ENCODE measurements at regions not wholly inside any gene's neighbourhood (a gene's known extent, or its start where the extent isn't known, plus 50 kb on each side); places are given as distances from the start of the nearest gene placed in this dataset.

DNA sequence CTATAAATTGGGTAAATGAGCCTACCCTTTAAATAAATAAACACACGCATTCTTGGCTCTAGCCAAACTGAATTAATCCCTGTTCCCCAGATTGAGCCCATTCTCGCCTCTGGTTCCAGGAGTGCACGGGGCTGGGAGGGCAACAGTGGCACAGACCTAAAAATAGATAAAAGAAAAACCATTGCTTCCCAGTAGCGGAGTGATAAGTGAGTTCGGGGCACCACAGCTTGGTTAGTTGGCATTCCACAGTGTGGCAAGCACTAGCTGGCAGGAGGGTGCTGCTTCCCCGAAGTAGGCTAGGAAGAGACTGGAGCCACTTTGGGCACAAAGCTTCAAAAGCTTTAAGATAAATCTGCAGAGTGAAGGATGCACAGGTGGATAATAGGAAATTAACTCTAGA, 322.2 kb upstream of the SGCD start:
- DNase-seq: no peak
- TF ChIP-seq, protein P1, sequence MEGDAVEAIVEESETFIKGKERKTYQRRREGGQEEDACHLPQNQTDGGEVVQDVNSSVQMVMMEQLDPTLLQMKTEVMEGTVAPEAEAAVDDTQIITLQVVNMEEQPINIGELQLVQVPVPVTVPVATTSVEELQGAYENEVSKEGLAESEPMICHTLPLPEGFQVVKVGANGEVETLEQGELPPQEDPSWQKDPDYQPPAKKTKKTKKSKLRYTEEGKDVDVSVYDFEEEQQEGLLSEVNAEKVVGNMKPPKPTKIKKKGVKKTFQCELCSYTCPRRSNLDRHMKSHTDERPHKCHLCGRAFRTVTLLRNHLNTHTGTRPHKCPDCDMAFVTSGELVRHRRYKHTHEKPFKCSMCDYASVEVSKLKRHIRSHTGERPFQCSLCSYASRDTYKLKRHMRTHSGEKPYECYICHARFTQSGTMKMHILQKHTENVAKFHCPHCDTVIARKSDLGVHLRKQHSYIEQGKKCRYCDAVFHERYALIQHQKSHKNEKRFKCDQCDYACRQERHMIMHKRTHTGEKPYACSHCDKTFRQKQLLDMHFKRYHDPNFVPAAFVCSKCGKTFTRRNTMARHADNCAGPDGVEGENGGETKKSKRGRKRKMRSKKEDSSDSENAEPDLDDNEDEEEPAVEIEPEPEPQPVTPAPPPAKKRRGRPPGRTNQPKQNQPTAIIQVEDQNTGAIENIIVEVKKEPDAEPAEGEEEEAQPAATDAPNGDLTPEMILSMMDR (IDR thresholded peaks at IDR 0.05; ENCODE audit: low read depth, low read length): no peak
- Histone ChIP-seq H3K9me3 (ENCODE audit: severe bottlenecking) (peaks cover 9% of the 10 kb centered on the region), H3K27ac (no peak overlapping the region), H3K36me3 (no peaks in the 10 kb centered on the region), H3K27me3 (ENCODE audit: insufficient read depth, low read depth, severe bottlenecking) (no peaks in the 10 kb centered on the region), H3K4me3 (ENCODE audit: low read depth, low read length) (no peak overlapping the region)

DNA sequence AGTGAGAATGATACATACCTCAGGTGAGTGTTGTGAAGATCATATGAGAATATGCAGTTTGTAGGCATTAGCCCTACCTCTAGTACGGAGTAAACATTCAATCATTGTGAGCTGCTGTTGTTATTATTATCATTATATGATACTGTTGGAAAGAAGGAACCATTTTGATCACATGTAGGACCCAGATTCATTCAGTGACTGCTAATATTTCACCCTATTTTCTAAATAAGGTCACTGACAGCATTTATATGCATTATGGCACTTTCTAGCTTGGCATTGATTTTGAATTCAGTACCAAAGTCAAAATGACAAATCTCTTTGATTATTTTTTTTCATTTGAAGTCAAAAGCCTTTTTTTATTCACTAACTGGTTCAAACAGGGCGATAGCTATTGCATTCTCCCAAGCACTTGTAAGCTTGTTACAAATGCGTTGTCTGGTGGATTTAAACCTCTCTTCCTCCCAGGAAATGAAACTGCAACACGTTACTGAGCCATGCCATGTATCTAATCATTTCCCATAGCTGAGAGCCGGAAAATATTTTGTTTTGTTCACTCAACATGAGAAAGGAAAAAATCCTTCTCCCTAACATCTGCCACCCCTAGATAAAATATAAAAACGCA, 320.8 kb upstream of the SGCD start:
- TF ChIP-seq, protein P1 (IDR thresholded peaks at IDR 0.05; ENCODE audit: low read depth, low read length): no peak
- no peak overlapping the region for H3K27ac ChIP-seq
- no peak overlapping the region for H3K4me3 ChIP-seq (ENCODE audit: low read depth, low read length)
- H3K27me3 ChIP-seq (ENCODE audit: insufficient read depth, low read depth, severe bottlenecking): no peaks in the 10 kb centered on the region
- DNase-seq: no peak
- no peaks in the 10 kb centered on the region for H3K36me3 ChIP-seq
- peaks cover 9% of the 10 kb centered on the region for H3K9me3 ChIP-seq (ENCODE audit: severe bottlenecking)

DNA sequence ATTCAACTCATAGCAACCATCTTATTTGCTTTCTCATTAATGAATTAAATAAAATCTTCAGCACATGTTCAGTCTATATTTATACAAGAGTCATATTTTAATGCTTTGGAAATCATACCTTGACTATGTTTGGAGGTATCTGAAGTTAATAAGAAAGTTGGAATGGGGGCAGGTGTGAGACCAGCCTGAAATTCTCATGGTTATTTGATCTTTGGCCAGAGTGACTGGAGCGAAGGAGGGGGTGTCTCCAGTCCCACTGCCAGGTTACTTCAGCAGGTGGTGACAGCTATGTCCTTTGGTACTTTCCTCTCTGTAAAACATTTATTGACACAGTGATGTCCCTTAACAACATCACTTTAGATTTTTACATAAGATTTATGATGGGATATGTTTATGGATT, 318.1 kb upstream of the SGCD start:
- peaks cover 9% of the 10 kb centered on the region for H3K9me3 ChIP-seq (ENCODE audit: severe bottlenecking)
- no peaks in the 10 kb centered on the region for H3K27me3 ChIP-seq (ENCODE audit: insufficient read depth, low read depth, severe bottlenecking)
- no peak overlapping the region for H3K4me3 ChIP-seq (ENCODE audit: low read depth, low read length)
- no peaks in the 10 kb centered on the region for H3K36me3 ChIP-seq
- no peak overlapping the region for H3K27ac ChIP-seq
- TF ChIP-seq, protein P1 (IDR thresholded peaks at IDR 0.05; ENCODE audit: low read depth, low read length): no peak
- DNase-seq: no peak

DNA sequence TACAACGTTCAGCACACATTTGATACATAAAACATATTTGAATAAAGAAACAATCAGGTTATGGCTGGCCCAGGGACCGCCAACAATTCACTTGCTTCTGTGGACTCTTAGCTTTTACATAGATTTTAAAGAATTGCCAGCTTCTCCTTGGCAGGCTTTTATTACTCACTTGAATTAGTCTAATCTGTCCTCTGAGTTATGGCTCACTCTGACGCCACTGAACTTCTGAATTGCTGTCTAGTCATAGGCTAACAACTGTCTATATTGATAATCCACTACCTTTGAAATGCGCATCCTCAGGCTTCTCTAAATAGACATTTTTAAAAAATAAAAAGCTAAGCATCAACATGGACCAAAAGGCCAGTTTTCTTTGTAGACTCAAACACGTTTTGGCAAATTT, 317.4 kb upstream of the SGCD start:
- Histone ChIP-seq H3K4me3 (ENCODE audit: low read depth, low read length) (no peak overlapping the region), H3K27ac (no peak overlapping the region), H3K27me3 (ENCODE audit: insufficient read depth, low read depth, severe bottlenecking) (no peaks in the 10 kb centered on the region), H3K36me3 (no peaks in the 10 kb centered on the region), H3K9me3 (ENCODE audit: severe bottlenecking) (peaks cover 9% of the 10 kb centered on the region)
- TF ChIP-seq, protein P1 (IDR thresholded peaks at IDR 0.05; ENCODE audit: low read depth, low read length): no peak
- DNase-seq: no peak

DNA sequence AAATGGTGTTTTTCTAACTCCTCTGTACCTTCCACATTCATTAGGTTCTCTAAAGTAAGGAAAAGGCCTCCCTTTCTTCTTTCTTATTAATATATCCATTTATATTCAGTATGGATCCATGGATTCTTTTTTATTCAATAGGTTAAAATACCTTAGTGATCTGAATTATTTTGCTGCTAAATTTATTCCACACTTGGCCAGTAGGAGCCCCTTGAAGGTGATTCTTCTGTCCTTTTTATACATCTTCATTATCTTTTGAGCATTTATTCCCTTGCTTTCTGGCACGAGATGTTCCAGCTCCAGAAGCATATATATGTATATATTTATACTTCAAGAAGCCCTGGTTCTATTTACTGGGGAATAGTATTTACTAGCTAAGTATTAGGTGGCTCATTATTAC, 311.8 kb upstream of the SGCD start:
- H3K27me3 ChIP-seq (ENCODE audit: insufficient read depth, low read depth, severe bottlenecking): no peaks in the 10 kb centered on the region
- H3K4me3 ChIP-seq (ENCODE audit: low read depth, low read length): no peak overlapping the region
- H3K9me3 ChIP-seq (ENCODE audit: severe bottlenecking): no peaks in the 10 kb centered on the region
- TF ChIP-seq, protein P1 (IDR thresholded peaks at IDR 0.05; ENCODE audit: low read depth, low read length): no peak
- no peak for DNase-seq
- H3K36me3 ChIP-seq: no peaks in the 10 kb centered on the region
- no peak overlapping the region for H3K27ac ChIP-seq

DNA sequence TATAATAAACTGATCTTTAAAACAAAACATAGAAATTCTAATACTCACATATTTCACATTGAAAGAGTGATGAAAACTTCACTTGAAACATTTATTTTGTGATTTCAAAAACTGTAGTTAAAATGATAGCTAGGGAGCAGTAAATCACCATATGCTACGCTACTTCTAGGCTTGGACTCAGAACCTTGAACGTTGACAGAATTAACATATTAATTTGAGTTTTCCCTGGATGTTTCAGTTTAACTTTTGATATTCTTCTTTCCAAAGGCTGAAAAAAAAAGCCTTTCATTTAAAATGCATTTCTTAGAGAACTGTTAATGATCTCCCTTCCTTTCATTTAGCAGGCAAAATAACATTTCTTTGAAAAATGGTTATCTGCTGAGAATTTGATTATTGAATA, 307.8 kb upstream of the SGCD start:
- Histone ChIP-seq H3K4me3 (ENCODE audit: low read depth, low read length) (no peak overlapping the region), H3K27ac (no peak overlapping the region), H3K36me3 (no peaks in the 10 kb centered on the region), H3K27me3 (ENCODE audit: insufficient read depth, low read depth, severe bottlenecking) (no peaks in the 10 kb centered on the region), H3K9me3 (ENCODE audit: severe bottlenecking) (no peaks in the 10 kb centered on the region)
- DNase-seq: no peak
- TF ChIP-seq, protein P1 (IDR thresholded peaks at IDR 0.05; ENCODE audit: low read depth, low read length): no peak

All from WERI-Rb-1 (cell line).